NCI-H510A treated with DMSO at 0.1 percent for 48 hours (cell line): ENCODE measurements at regions not wholly inside any gene's neighbourhood (a gene's known extent, or its start where the extent isn't known, plus 50 kb on each side); places are given as distances from the start of the nearest gene placed in this dataset.
"Not testable (repeated sequence)": the region's sequence is repeated elsewhere in the genome, so short reads cannot be mapped to it uniquely, and the experiment has no call there.

Experiments used
- DNase-seq: peaks from one replicate; lab custom pipeline; 2025; lab: John Stamatoyannopoulos, UW

DNA sequence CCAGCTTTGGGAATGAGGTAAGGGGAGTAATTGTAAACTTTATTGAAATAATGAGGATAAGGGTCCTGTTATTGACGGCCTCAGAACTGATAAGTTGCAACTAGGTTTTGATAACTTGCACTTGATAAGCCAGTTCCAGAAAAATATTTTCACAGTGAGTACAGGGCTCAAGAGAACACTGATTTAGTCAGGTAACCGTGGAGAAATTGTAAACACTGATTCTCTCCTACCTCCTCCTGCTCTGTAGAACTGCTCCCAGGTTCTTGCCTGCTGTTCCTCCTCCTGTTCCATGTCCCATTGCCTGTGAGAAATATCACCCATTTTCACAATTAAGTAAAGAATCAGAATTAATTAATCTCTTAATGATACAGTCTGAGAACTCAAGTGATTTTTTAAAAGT lies 55.0 kb upstream of the CXXC4 start:
- no peak for DNase-seq

DNA sequence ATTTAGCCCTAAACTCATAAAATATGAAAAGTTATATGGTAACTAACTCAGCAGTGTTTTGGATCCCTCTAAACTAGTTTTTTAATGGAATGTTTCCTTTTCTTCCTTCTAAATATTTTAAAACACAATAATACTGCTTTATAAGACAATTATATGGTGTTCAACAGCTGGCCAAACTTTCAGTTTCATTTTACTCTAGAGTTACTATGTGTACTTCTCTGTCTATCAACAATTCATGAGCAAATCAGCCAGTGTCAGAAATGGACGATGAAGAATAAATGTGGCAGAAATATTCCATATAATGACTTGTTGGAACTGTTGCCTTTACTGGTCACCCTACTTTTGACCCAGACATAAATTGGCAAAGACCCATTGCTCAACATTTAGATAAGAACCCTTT lies 64.8 kb upstream of the CXXC4 start:
- DNase-seq: no peak

DNA sequence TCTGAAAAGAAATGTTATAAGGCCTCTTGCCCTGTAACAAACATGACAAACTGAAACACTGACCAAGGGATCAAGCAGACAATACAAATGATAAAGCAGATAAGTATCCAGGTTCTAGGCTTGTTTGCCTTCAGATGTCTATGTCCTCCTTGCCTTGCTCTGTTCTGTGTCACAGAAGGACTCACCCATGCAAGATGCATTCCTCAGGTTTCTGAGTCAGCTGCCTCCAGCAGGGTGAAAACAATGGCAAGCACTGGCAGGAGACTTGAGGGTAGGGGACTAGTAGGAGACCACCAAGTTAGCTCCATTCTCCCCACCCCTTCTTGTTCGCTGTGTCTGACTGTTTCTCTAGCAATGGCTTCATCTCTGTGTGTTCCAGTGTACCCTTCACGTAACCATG lies 76.6 kb upstream of the CXXC4 start:
- no peak for DNase-seq

DNA sequence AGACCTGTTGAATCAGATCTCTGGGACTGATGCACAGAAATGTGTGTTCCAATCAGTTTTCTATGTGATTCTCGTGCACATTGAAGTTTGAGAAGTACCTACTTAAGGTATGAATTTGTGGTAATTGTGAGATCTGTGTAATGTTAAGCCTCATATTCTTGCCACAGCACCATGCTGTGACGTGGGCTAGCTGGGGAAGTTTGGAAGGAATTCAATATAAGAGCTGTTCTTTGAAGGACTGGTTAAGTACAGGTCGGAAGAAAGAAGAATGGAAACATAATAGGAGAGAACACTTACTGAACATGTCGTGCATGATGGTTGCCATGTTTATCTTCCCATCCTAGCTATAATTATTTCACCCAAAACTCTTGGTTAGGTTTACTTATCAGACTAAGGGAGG lies 79.7 kb upstream of the CXXC4 start:
- no peak for DNase-seq

DNA sequence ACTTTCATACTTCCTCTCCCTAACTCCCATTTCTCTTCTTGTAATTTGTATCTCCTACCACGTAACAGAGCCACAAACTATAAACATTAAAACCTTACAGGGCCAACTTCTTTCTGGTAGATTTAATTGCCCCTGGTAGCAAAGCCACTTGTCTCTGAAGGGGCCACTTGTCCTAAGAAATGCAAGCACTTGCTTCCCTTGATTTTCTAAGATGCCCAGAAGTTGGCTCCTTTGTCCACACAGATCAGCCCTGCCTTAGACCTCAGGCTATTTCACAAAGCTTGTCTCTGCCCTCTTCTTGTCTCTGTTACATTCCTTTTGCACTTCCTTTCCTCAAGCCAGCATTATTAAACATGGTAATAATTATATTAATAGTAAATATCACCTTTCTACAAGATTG lies 80.6 kb upstream of the CXXC4 start:
- no peak for DNase-seq

DNA sequence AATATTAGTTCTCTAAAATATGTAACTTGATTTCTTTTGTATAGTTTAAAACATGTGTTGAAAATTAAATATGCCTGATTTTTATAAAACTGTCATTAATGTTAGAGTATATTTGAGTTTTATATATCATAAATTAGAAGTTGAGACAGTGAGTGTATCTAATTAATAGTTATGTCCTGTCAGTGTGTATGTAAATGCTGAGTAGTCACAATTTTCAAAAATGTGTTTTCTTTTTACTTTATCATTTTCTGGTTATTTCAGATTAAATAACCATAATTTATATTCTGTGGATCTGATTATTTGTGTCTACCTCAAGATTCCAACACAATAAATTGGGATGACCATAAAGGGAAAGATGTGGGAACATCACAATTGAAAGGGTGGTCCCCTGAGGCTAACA lies 82.7 kb upstream of the CXXC4 start:
- DNase-seq: no peak

DNA sequence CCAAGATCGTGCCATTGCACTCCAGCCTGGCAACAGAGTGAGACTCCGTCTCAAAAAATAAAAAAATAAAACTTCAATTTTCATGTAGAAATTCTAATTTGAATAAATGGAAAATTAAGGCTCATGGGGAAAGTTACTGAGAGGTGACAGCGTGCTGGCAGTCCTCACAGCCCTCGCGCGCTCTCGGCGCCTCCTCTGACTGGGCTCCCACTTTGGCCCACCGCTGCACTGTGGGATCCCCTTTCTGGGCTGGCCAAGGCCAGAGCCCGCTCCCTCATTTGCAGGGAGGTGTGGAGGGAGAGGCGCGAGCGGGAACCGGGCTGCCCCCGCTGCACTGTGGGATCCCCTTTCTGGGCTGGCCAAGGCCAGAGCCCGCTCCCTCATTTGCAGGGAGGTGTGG lies 86.8 kb upstream of the CXXC4 start:
- DNase-seq: not testable (repeated sequence)

DNA sequence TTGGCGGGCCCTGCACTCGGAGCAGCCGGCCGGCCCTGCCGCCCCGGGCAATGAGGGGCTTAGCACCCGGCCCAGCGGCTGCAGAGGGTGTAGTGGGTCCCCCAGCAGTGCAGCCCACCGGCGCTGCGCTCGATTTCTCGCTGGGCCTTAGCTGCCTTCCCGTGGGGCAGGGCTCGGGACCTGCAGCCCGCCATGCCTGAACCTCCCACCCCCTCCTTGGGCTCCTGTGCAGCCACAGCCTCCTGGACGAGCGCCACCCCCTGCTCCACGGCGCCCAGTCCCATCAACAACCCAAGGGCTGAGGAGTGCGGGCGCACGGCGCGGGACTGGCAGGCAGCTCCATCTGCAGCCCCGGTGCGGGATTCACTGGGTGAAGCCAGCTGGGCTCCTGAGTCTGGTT lies 87.4 kb upstream of the CXXC4 start:
- DNase-seq: not testable (repeated sequence)

DNA sequence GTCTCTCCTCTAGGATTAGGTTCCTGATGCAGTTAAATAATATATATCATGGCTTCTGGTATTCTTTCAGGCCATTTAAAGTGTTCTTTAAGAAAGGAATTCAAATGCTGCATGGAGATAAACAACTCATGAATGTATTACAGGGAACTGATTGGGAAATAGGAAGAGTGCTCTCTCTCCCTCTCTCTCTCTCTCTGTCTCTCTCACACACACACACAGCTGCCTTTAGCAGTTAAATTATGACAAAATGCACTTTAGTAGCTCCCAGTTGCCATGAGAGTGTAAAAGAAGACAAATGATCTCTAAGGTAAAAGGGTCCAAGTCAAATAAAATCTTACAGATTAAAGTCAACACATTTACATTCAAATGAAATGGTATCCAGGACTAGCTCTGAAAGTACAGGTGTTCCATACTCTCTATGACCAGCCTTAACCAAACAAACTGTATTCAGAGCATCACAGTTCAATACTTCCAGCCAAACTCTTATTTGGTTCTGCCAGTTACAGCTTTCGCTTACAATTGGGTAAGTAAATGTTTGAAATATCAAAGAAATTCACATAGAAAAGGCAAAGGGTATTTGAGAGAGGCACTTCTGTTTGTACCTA lies 94.7 kb upstream of the CXXC4 start:
- peak; percentile 68 for DNase-seq

DNA sequence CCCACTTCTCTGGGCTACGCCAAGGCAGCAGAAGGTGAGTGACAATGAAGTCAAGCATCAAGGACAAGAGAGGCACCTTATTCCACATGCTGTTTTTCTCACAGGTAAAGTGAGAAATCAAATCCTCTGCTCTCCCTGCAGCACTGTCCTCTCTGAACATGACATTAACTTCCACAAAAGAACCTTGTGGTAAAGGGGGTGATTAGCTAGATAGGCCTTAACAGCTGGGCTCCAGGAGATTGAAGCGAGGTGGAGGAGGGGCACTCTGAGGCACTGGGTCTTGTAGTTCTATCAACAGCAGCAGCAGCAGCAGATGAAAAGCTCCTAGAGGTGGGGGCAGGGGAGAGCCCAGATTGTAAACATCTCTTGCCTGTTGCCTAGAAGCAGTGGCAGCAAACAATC lies 96.8 kb upstream of the CXXC4 start:
- DNase-seq: peak; percentile 77

DNA sequence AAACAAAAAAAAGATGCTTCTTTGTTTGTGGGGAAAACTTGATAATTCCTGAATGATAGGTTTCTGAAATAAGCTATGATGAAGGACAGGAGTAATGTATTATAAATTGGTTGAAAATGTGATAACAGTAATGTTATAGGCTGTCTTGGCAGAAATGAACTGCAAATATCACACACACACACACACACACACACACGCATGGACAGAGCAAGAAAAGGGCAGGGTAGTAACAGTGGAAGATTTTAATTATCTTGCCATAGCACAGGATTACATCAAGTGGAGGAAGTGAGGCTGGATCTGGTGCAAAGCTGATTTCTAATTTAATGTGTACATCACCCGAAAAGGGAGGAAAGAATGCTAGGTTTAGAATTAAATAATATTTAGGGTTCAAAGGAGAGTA lies 97.5 kb upstream of the CXXC4 start:
- DNase-seq: no peak

DNA sequence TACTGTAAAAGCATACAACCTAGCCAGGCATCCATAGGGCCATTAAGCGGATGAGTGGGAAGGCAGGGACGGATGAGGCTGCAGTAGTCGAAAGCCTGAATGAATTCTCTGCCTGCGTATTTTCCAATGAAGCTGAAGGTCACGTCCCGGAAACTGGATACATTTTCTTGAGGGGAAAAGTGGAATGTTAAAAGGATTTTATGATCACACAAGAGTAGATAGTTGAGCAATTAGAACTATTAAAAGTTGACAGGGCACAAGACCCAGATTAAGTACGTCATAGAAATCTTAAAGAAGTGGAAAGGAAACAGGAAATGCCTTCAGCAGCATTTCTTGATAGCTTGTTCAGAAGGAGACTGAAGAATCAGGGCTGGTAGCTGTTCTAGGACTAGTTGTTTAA lies 98.3 kb upstream of the CXXC4 start:
- no peak for DNase-seq

DNA sequence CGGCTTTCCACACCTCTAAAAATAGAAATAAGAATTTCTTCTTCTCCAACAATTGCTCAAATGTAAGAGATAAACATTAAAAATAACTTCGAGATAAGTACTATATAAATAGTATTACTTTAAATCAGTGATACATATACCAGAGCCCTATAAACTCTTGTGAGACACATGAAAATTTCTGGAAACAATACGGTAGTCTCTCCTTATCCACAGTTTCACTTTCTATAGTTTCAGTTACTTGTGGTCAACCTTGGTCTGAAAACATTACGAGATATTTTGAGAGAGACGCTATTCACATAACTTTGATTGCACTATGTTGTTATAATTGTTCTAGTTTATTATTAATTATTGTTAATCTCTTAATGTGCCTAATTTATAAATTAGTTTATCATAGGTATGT lies 101.5 kb upstream of the CXXC4 start:
- no peak for DNase-seq

DNA sequence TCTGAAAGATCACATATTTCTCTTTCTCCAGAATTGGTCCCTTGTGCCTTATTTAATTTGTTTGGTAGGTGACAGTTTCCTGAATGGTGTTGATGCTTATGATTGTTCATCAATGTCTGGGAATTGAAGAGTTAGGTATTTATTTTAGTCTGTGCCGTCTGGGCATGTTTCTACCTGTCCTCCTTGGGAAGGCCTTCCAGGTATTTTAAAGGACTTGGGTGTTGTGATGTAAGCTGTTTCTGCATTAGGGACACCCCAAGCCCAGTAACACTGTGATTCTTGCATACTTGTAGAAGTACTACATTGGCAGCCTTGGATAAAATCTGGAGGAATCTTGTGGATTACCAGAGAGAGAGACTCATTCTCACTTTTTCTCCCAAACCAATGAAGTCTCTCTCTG lies 120.8 kb upstream of the CXXC4 start:
- no peak for DNase-seq

DNA sequence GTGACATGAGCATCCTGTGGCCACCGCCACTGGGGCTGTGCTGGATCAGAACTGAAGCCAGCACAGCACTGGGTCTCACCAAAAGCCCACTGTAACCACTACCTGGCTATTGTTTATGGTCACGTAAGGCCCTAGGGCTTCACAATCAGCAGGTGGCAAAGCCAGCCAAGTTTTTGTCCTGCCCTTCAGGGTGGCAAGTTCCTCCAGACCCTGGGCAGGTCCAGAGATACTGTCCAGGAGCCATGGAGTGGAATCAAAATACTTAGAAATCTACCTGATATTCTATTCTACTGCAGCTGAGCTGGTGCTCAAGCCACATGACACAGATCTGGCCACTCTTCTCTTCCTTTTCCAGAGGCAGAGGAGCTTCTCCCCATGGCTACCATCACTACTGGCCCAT lies 121.2 kb upstream of the CXXC4 start:
- no peak for DNase-seq

DNA sequence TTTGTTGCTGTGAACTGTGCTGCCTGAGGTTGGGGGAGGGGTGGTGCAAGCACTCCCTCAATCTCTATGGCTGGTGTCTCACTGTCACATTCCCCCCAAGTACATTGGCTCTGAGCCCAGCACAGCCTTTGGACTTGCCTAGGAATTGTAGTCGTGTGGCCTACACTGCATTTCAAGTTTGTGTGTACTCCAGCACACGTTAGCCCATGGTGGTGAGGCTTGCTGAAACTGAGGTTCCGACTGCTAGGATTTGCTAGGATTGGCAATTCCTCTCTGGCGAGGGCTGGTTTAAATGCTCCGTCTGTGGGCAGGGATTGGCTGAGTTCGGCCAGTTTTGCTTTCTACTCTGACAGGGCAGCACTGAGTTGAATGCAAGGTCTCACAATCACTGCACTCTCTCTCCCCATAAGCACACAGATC lies 121.7 kb upstream of the CXXC4 start:
- no peak for DNase-seq

DNA sequence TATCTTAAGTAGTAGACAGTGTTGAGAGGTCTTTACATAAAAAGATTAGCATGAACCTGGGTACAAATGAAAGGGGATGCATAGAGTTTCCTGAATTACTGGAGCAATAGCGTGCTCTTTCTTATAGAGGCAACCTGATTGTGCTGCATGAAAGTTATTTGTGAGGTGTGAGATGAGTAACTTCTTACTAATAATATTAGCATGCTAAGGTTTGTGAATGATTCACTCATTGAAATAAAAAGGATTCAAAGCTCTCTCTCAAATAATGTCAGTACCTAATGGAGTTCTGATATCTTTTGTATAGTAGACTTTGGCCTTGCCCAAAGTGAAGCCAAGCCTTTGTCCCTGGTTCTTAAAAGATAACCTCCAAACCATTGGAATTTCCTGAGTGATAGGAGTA lies 131.0 kb upstream of the CXXC4 start:
- DNase-seq: no peak

DNA sequence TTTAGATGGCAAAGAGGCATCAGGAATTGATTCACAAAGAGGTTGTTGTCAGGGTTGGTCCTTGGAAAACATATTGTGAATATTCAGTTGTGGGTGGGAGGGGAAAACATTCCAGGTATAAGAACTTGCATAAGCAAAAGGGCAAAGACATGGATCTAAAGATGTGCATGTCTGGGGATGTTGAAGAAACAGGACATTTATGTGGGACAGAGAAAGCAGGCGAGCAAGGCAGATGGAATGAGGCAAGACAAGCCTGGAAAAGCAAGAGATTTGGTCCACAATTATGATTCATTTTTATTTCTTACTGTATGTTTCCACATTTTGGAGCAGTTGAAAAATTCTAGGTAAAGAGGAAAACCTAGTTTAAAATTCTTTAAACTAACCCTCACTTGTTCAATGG lies 134.9 kb upstream of the CXXC4 start:
- no peak for DNase-seq

DNA sequence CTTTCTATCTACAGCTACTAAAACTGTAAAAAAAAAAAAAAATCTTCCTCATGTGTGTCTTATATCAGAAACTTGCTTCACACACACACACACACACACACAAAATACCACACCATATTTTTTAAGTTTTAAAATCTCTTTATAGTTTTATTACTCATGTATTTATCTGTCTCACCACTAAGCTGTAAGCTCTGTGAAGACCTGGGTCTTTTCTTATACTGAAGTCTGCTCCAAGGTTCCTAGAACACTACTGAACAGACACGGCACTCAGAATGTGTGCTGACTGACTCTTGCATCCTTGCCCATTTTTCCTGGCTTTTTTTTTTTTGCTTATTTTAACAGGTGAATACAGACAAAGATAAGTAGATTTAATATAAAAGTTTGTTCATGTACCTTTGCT lies 135.6 kb upstream of the CXXC4 start:
- DNase-seq: no peak

DNA sequence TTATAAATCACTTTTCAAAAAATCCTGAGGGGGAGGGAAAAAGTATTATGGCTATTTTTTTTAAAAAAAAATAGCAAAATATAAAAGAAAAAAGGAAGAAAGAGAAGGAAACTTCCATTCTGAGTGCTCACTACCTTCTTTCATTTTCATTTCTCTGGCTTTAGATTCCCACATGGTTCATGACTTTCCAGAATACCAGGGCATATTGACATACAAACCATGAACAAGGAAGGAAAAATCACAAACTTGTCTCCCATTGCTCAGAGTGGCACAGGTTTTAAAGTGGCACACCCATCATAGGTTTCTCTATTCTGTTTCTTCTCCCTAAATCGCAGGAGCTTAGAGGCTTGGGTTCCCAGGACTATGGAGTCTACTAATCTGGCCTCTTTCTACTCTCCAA lies 136.3 kb upstream of the CXXC4 start:
- no peak for DNase-seq

DNA sequence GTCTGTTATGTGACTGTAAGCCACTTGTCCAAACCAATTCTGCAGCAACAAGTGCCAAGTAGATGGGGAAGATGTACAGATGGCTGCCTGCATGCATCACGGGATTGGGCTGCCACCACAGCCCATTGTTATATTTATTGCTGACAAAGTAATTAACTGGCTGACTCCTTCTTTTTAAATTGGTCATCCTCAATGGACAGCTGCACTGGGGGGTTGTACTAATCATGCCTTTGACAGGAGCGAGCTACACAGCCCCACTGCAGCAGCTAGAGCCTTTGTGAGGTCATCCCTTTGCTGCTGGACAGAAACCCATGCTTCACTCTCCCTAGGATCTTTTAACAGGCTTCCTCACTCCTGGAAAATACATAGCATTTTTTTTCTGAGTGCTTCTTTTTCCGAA lies 146.7 kb upstream of the CXXC4 start:
- no peak for DNase-seq

DNA sequence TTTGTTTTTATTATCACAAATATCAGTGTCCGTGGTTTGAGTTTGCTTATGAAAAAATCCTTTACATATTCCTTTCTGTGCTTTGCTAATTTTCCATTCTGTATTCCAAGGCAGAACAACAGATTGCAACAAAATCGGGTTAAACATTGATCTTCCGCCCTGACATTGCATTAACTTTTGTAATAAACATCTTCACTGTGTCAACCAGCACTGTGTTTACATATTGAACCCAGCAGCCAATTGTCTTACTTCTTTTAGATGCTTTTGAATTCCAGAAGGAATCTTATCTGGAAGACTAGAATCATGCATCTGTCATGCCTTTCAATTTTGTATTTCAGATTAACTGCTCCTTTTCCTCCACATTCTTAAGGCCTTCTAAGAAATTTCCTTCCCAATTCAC lies 147.8 kb upstream of the CXXC4 start:
- no peak for DNase-seq

DNA sequence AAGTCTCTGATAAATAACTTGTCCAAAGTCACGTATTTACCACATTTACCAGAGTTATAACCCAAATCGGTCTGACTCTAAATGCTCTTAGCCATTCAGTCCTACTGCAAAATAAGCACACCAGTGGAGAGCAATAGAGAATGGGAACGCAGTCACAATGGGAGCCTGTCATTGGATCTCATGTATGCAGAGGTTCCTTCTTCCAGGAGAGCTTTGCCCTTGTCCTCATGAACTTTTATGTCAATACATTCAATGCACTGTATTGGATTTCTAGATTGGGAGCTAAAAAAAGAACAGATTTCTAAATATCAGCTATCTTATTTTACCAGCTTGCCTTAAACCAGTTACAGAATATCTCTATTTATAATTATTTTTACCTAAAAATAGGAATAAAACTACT lies 149.1 kb upstream of the CXXC4 start:
- no peak for DNase-seq

DNA sequence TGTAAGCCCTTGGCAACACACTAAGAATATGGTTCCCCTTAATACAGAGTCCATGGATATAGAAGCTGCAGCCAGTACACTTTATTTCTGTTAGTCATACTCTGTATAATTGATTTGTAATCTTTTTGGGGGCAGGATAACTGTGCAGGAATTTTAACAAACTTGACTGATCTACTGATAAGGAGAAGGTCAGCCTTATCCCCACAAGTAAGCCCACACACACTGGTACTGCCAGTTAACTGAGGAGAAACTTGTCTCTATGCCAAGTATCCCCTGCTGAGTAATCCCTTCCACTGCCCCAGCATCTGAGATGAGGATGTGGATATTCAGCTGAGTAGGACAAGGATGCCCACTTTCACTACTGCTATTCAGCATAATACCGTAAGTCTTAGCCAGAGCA lies 154.9 kb upstream of the CXXC4 start:
- no peak for DNase-seq

DNA sequence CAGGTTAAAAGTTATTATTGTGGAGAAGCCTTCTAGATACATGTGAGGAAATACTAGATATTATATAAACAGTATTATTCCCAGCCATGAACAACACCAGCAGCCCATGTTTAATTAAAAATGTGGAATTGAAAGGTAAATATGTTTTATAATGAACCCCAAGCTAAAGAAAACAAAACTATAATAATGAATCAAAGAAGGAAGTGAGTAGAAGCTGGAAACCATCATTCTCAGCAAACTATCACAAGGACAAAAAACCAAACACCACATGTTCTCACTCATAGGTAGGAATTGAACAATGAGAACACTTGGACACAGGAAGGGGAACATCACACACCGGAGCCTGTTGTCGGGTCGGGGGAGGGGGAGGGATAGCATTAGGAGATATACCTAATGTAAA lies 167.6 kb upstream of the CXXC4 start:
- not testable (repeated sequence) for DNase-seq
